ENCODE measurements at regions not wholly inside any gene's neighbourhood (a gene's known extent, or its start where the extent isn't known, plus 50 kb on each side); places are given as distances from the start of the nearest gene placed in this dataset.
A peak's percentile ranks its signal among the peaks of the same experiment; 100 is the strongest.

- H3K9me3 ChIP-seq: no peaks in the 10 kb centered on the region
- H3K27me3 ChIP-seq: no peaks in the 10 kb centered on the region
- no peaks in the 10 kb centered on the region for H3K4me1 ChIP-seq
- H3K27ac ChIP-seq: no peak overlapping the region
- peak; percentile 46 to 67 for DNase-seq
- H3K4me3 ChIP-seq: no peak overlapping the region
- intact Hi-C loops (cut with DNase I; ENCODE audit: low total_unique reads): no loop called here
- TF ChIP-seq POLR2A (IDR thresholded peaks at IDR 0.05) (no peak), CTCF (IDR thresholded peaks at IDR 0.05) (no peak)
- no peaks in the 10 kb centered on the region for H3K36me3 ChIP-seq
Measured at GRCh38 chr17:77681861-77682260, 276.6 kb upstream of the TNRC6C start.

GRCh38 chr17:77684803-77685798 lies 273.4 kb upstream of the TNRC6C start:
- Histone ChIP-seq H3K36me3 (no peaks in the 10 kb centered on the region), H3K27me3 (no peaks in the 10 kb centered on the region), H3K27ac (no peak overlapping the region), H3K4me3 (no peak overlapping the region), H3K4me1 (no peaks in the 10 kb centered on the region), H3K9me3 (no peaks in the 10 kb centered on the region)
- no peak for DNase-seq
- intact Hi-C loops (cut with DNase I; ENCODE audit: low total_unique reads): no loop called here
- no peak for TF ChIP-seq CTCF (IDR thresholded peaks at IDR 0.05)
- no peak for TF ChIP-seq POLR2A (IDR thresholded peaks at IDR 0.05)

- Histone ChIP-seq H3K4me1 (no peaks in the 10 kb centered on the region), H3K27ac (no peak overlapping the region), H3K4me3 (no peak overlapping the region), H3K9me3 (no peaks in the 10 kb centered on the region), H3K36me3 (no peaks in the 10 kb centered on the region), H3K27me3 (no peaks in the 10 kb centered on the region)
- TF ChIP-seq POLR2A (IDR thresholded peaks at IDR 0.05) (no peak), CTCF (IDR thresholded peaks at IDR 0.05) (no peak)
- DNase-seq: no peak
- intact Hi-C loops (cut with DNase I; ENCODE audit: low total_unique reads): no loop called here
Measured at GRCh38 chr17:77685881-77686486, 272.5 kb upstream of the TNRC6C start.

GRCh38 chr17:77686903-77687302 lies 271.6 kb upstream of the TNRC6C start:
- H3K4me1 ChIP-seq: no peaks in the 10 kb centered on the region
- H3K4me3 ChIP-seq: no peak overlapping the region
- TF ChIP-seq POLR2A (IDR thresholded peaks at IDR 0.05): no peak
- no peak for TF ChIP-seq CTCF (IDR thresholded peaks at IDR 0.05)
- no peak for DNase-seq
- H3K9me3 ChIP-seq: no peaks in the 10 kb centered on the region
- no peak overlapping the region for H3K27ac ChIP-seq
- H3K27me3 ChIP-seq: no peaks in the 10 kb centered on the region
- intact Hi-C loops (cut with DNase I; ENCODE audit: low total_unique reads): no loop called here
- no peaks in the 10 kb centered on the region for H3K36me3 ChIP-seq

- Histone ChIP-seq H3K4me3 (no peak overlapping the region), H3K9me3 (no peaks in the 10 kb centered on the region), H3K4me1 (no peaks in the 10 kb centered on the region), H3K36me3 (no peaks in the 10 kb centered on the region), H3K27me3 (no peaks in the 10 kb centered on the region), H3K27ac (no peak overlapping the region)
- intact Hi-C loops (cut with DNase I; ENCODE audit: low total_unique reads): no loop called here
- DNase-seq: no peak
- no peak for TF ChIP-seq CTCF (IDR thresholded peaks at IDR 0.05)
- TF ChIP-seq POLR2A (IDR thresholded peaks at IDR 0.05): no peak
Measured at GRCh38 chr17:77687417-77687816, 271.1 kb upstream of the TNRC6C start.
